ENCODE measurements at regions not wholly inside any gene's neighbourhood (a gene's known extent, or its start where the extent isn't known, plus 50 kb on each side); places are given as distances from the start of the nearest gene placed in this dataset.

DNA sequence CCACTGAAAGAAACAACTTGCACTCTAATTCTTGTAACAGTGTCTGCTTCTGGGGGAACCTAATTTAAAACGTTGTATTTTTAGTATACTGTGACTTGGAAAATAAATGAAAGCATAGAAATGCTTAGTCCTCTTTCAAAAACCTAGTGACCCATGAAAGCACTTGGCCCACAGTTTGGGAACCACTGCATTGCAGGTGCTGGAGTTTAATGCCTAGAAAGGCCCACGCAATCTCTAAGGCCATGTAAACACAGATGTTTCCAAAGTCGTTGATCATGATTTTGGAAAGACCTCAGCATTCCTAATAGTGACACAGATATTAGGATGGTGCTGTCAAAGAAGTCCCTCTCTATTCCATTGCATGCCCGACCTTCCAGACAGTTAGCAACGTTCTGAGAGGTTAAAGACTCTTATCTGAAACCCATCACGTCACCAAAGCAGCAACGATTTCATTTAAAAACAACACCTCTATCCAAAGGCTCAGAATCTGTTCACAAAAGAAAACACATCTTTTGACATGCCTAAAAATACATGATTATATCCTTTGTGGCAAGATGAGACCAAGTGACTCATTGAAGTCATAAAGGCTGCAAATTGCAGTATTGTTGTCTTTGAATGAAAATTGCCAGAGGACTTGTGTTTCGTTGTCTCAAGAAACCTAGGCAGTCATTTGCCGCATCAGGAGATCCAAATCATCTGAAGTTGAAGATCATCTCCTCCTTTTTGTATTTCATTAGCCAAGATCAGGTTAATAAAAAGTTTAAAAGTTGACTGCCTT is 328.0 kb upstream of the ZNF507 start:
- TF ChIP-seq MAZ (IDR thresholded peaks at IDR 0.05; ENCODE audit: borderline replicate concordance, low read depth, low read length) (no peak), POLR2A (IDR thresholded peaks at IDR 0.05; ENCODE audit: low read length) (no peak), RCOR1 (IDR thresholded peaks at IDR 0.05; ENCODE audit: low read depth, low read length) (no peak), MAFK (IDR thresholded peaks at IDR 0.05; ENCODE audit: partially characterized antibody) (no peak), NFE2L2 (conservative IDR thresholded peaks at IDR 0.05; ENCODE audit: low read length) (no peak), EHF (CRISPR knock-in tag; IDR thresholded peaks at IDR 0.05) (no peak), FOSL2 (IDR thresholded peaks at IDR 0.05) (no peak), FOSL2 (CRISPR knock-in tag; IDR thresholded peaks at IDR 0.05) (no peak), EP300 (IDR thresholded peaks at IDR 0.05) (no peak)
- TF ChIP-seq, protein P1, sequence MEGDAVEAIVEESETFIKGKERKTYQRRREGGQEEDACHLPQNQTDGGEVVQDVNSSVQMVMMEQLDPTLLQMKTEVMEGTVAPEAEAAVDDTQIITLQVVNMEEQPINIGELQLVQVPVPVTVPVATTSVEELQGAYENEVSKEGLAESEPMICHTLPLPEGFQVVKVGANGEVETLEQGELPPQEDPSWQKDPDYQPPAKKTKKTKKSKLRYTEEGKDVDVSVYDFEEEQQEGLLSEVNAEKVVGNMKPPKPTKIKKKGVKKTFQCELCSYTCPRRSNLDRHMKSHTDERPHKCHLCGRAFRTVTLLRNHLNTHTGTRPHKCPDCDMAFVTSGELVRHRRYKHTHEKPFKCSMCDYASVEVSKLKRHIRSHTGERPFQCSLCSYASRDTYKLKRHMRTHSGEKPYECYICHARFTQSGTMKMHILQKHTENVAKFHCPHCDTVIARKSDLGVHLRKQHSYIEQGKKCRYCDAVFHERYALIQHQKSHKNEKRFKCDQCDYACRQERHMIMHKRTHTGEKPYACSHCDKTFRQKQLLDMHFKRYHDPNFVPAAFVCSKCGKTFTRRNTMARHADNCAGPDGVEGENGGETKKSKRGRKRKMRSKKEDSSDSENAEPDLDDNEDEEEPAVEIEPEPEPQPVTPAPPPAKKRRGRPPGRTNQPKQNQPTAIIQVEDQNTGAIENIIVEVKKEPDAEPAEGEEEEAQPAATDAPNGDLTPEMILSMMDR (IDR thresholded peaks at IDR 0.05), result no peak
- TF ChIP-seq, protein P2, sequence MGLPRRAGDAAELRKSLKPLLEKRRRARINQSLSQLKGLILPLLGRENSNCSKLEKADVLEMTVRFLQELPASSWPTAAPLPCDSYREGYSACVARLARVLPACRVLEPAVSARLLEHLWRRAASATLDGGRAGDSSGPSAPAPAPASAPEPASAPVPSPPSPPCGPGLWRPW (IDR thresholded peaks at IDR 0.05), result no peak
- TF ChIP-seq, protein P3, sequence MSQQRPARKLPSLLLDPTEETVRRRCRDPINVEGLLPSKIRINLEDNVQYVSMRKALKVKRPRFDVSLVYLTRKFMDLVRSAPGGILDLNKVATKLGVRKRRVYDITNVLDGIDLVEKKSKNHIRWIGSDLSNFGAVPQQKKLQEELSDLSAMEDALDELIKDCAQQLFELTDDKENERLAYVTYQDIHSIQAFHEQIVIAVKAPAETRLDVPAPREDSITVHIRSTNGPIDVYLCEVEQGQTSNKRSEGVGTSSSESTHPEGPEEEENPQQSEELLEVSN (IDR thresholded peaks at IDR 0.05; ENCODE audit: borderline replicate concordance, low read depth), result no peak

Data from A549 (cell line).